Uterus (tissue), 3 donors: ENCODE measurements at regions not wholly inside any gene's neighbourhood (a gene's known extent, or its start where the extent isn't known, plus 50 kb on each side); places are given as distances from the start of the nearest gene placed in this dataset.

Experiments
- DNase-seq, 2 donors: peaks; one replicate each; pipeline ENCODE4 v3.0.0-alpha.2; 2019 to 2020
- H3K27ac ChIP-seq, 2 donors: fragments of 200-600 bp; sonication (generic); 1 replicate in 1 of 2; 2 replicates in 1 of 2; pipeline ENCODE4 v1.5.1; 2016 to 2018
- H3K27me3 ChIP-seq, 2 donors: fragments of 200-600 bp; sonication (generic); one replicate each; pipeline ENCODE4 v1.5.1; 2018 to 2019; ENCODE audit warnings: control low read depth in 1 of 2
- H3K36me3 ChIP-seq, 2 donors: fragments of 200-600 bp; sonication (generic); one replicate each; pipeline ENCODE4 v1.5.1; 2019; ENCODE audit warnings: control low read depth in 1 of 2
- H3K4me1 ChIP-seq, 2 donors: fragments of 200-600 bp; sonication (generic); one replicate each; pipeline ENCODE4 v1.5.1; 2018 to 2019; ENCODE audit warnings: control low read depth in 1 of 2
- H3K4me3 ChIP-seq, 2 donors: fragments of 200-600 bp; sonication (generic); 1 replicate in 1 of 2; 2 replicates in 1 of 2; pipeline ENCODE4 v1.5.1; 2018 to 2019; ENCODE audit warnings: mild to moderate bottlenecking in 1 of 2
- H3K9me3 ChIP-seq, 2 donors: fragments of 200-600 bp; sonication (generic); one replicate each; pipeline ENCODE4 v1.5.1; 2019; ENCODE audit warnings: control low read depth in 1 of 2
- CTCF ChIP-seq, 4 experiments: fragments of 200-600 bp in 2 of 4; fragments of 450-650 bp in 2 of 4; sonication (generic) in 2 of 4; IDR thresholded peaks; one replicate each; pipeline ENCODE4 v1.5.1; 2016 to 2019; ENCODE audit warnings: antibody characterized with exemption in 4 of 4, mild to moderate bottlenecking in 2 of 4, moderate library complexity in 1 of 4
- POLR2A ChIP-seq, 2 donors: fragments of 450-650 bp; IDR thresholded peaks; one replicate each; pipeline ENCODE4 v1.6.1; 2016; ENCODE audit warnings: antibody characterized with exemption in 2 of 2, mild to moderate bottlenecking in 1 of 2, moderate library complexity in 1 of 2
- intact Hi-C: fragments of 100-400 bp; cut with DNase I; formaldehyde crosslinking; loops from one replicate; pipeline ENCODE4 v1.15.1; 2023; ENCODE audit warnings: low total_unique reads
- donor health status: DM: yes; HTN: yes; CAD: no.

GRCh38 chr18:46260016-46260878 is 156.1 kb downstream of the HAUS1 start:
- no peak for DNase-seq
- no peak for TF ChIP-seq POLR2A (IDR thresholded peaks at IDR 0.05)
- no peak for TF ChIP-seq CTCF (IDR thresholded peaks at IDR 0.05)
- no peaks in the 10 kb centered on the region for H3K36me3 ChIP-seq
- intact Hi-C loops: no loop called here
- no peaks in the 10 kb centered on the region for H3K4me1 ChIP-seq
- H3K9me3 ChIP-seq: no peaks in the 10 kb centered on the region
- H3K27ac ChIP-seq: no peak overlapping the region
- no peaks in the 10 kb centered on the region for H3K27me3 ChIP-seq
- no peak overlapping the region for H3K4me3 ChIP-seq

- Histone ChIP-seq H3K4me1 (no peaks in the 10 kb centered on the region), H3K4me3 (no peak overlapping the region), H3K36me3 (no peaks in the 10 kb centered on the region), H3K9me3 (no peaks in the 10 kb centered on the region), H3K27me3 (no peaks in the 10 kb centered on the region), H3K27ac (no peak overlapping the region)
- TF ChIP-seq POLR2A (IDR thresholded peaks at IDR 0.05) (no peak), CTCF (IDR thresholded peaks at IDR 0.05) (no peak)
- DNase-seq: no peak
- intact Hi-C loops: no loop called here
These were observed 156.6 kb downstream of the HAUS1 start for GRCh38 chr18:46260879-46261143.

- H3K27ac ChIP-seq: no peak overlapping the region
- no peaks in the 10 kb centered on the region for H3K27me3 ChIP-seq
- H3K4me1 ChIP-seq: no peaks in the 10 kb centered on the region
- no peak for DNase-seq
- intact Hi-C loops: no loop called here
- H3K36me3 ChIP-seq: no peaks in the 10 kb centered on the region
- H3K9me3 ChIP-seq: no peaks in the 10 kb centered on the region
- TF ChIP-seq POLR2A (IDR thresholded peaks at IDR 0.05) (no peak), CTCF (IDR thresholded peaks at IDR 0.05) (no peak)
- no peak overlapping the region for H3K4me3 ChIP-seq
These were observed 157.6 kb downstream of the HAUS1 start for GRCh38 chr18:46261799-46262198.

- Histone ChIP-seq H3K4me3 (no peak overlapping the region), H3K27me3 (no peaks in the 10 kb centered on the region), H3K9me3 (no peaks in the 10 kb centered on the region), H3K36me3 (no peaks in the 10 kb centered on the region), H3K4me1 (no peaks in the 10 kb centered on the region), H3K27ac (no peak overlapping the region)
- intact Hi-C loops: no loop called here
- DNase-seq: no peak
- no peak for TF ChIP-seq CTCF (IDR thresholded peaks at IDR 0.05)
- no peak for TF ChIP-seq POLR2A (IDR thresholded peaks at IDR 0.05)
These were observed 158.7 kb downstream of the HAUS1 start for GRCh38 chr18:46262856-46263255.

- intact Hi-C loops: no loop called here
- H3K36me3 ChIP-seq: no peaks in the 10 kb centered on the region
- H3K27me3 ChIP-seq: no peaks in the 10 kb centered on the region
- no peaks in the 10 kb centered on the region for H3K4me1 ChIP-seq
- no peak overlapping the region for H3K27ac ChIP-seq
- H3K4me3 ChIP-seq: no peak overlapping the region
- TF ChIP-seq POLR2A (IDR thresholded peaks at IDR 0.05) (no peak), CTCF (IDR thresholded peaks at IDR 0.05) (no peak)
- no peak for DNase-seq
- H3K9me3 ChIP-seq: no peaks in the 10 kb centered on the region
These were observed 160.1 kb downstream of the HAUS1 start for GRCh38 chr18:46264255-46264654.
